Ishikawa (cell line): ENCODE measurements at regions not wholly inside any gene's neighbourhood (a gene's known extent, or its start where the extent isn't known, plus 50 kb on each side); places are given as distances from the start of the nearest gene placed in this dataset.

Experiments
- CEBPB ChIP-seq: IDR thresholded peaks from 2 replicates; pipeline ENCODE4 v1.6.1; 2012
- CREB1 ChIP-seq: IDR thresholded peaks from 2 replicates; pipeline ENCODE4 v1.6.1; 2012; ENCODE audit warnings: low read depth
- EGR1 ChIP-seq: IDR thresholded peaks from 2 replicates; pipeline ENCODE4 v1.6.1; 2012
- EP300 ChIP-seq: IDR thresholded peaks from 2 replicates; pipeline ENCODE4 v1.6.1; 2012; ENCODE audit warnings: borderline replicate concordance
- FOXM1 ChIP-seq: IDR thresholded peaks from 2 replicates; pipeline ENCODE4 v1.6.1; 2012; ENCODE audit warnings: low read depth, borderline replicate concordance
- NFIC ChIP-seq: IDR thresholded peaks from 2 replicates; pipeline ENCODE4 v1.6.1; 2012
- RAD21 ChIP-seq: IDR thresholded peaks from 2 replicates; pipeline ENCODE4 v1.6.1; 2012; ENCODE audit warnings: low read depth
- TAF1 ChIP-seq: IDR thresholded peaks from 2 replicates; pipeline ENCODE4 v1.6.1; 2012; ENCODE audit warnings: low read depth, mild to moderate bottlenecking
- TCF12 ChIP-seq: IDR thresholded peaks from 2 replicates; pipeline ENCODE4 v1.6.1; 2012; ENCODE audit warnings: low read depth
- TEAD4 ChIP-seq: IDR thresholded peaks from 2 replicates; pipeline ENCODE4 v1.6.1; 2012
- YY1 ChIP-seq: IDR thresholded peaks from 2 replicates; pipeline ENCODE4 v1.6.1; 2012; ENCODE audit warnings: low read depth
- ZBTB7A ChIP-seq: IDR thresholded peaks from 2 replicates; pipeline ENCODE4 v1.6.1; 2012; ENCODE audit warnings: low read depth
- TF ChIP-seq, protein P1 (sequence below): IDR thresholded peaks from 2 replicates; pipeline ENCODE4 v1.6.1; 2012
- TF ChIP-seq, protein P2 (sequence below): IDR thresholded peaks from 2 replicates; pipeline ENCODE4 v1.6.1; 2012
- TF ChIP-seq, protein P3 (sequence below): IDR thresholded peaks from 2 replicates; pipeline ENCODE4 v1.6.1; 2012; ENCODE audit warnings: low read depth, mild to moderate bottlenecking

DNA sequence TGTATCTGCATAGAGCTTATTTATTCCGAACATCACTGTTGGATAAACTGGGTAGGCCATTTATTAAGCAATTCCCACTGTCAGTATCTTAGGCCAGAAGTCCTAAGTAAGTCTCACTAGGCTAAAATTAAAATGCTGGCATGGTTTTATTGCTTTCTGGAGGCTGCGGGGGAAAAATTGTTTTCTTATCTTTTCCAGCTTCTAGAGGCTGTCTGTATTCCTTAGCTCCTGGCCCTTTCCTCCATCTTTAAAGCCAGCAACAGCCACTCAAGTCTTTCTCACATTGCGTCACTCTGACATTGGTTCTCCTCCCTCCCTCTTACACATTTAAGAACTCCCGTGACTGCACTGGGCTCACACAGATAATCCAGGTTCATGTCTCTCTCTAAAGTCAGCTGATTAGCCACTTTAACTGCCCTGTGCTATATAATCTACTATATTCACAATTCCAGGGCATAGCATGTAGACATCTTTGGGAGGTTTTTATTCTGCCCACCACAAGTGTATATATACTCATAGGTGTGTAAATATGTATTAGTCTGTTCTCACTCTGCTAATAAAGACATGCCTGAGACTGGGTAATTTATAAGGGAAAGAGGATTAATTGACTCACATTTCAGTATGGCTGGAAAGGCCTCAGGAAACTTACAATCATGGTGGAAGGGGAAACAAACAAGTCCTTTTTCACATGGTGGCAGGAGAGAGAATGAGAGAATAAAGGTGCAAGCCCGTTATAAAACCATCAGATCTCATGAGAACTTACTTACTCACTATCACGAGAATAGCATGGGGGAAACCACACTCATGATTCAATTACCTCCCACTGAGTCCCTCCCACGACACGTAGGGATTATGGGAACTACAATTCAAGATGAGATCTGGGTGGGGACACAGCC, 113.5 kb upstream of the SLC7A14 start:
- TF ChIP-seq EGR1 (no peak), FOXM1 (no peak), YY1 (no peak), TCF12 (no peak), CREB1 (no peak), EP300 (no peak)
- TF ChIP-seq, protein P1, sequence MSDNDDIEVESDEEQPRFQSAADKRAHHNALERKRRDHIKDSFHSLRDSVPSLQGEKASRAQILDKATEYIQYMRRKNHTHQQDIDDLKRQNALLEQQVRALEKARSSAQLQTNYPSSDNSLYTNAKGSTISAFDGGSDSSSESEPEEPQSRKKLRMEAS = no peak

DNA sequence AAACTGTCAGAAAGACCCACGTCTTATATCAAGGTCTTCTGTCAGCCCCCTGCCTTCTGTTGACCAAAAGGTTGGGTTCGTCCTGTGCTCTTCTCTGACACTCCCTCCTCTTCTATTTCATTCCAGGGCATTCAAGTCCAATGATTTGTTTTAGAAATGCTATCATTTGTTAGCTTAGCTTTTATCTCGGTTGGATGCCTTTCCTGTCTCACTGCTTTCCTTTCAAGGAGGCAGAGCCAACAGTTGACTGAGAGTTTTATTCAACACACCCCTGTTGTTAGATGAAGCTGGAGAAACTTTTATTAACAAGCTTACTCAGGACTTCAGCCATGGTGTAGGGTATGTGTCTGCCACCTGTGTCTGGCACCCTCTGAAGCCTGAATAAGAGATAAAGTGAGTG, 112.0 kb upstream of the SLC7A14 start:
- TF ChIP-seq NFIC (no peak), EGR1 (no peak), ZBTB7A (no peak), TEAD4 (no peak), TCF12 (no peak), TAF1 (no peak), EP300 (no peak), CREB1 (no peak), CEBPB (no peak)
- TF ChIP-seq, protein P2, sequence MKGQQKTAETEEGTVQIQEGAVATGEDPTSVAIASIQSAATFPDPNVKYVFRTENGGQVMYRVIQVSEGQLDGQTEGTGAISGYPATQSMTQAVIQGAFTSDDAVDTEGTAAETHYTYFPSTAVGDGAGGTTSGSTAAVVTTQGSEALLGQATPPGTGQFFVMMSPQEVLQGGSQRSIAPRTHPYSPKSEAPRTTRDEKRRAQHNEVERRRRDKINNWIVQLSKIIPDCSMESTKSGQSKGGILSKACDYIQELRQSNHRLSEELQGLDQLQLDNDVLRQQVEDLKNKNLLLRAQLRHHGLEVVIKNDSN = no peak
- TF ChIP-seq, protein P3, sequence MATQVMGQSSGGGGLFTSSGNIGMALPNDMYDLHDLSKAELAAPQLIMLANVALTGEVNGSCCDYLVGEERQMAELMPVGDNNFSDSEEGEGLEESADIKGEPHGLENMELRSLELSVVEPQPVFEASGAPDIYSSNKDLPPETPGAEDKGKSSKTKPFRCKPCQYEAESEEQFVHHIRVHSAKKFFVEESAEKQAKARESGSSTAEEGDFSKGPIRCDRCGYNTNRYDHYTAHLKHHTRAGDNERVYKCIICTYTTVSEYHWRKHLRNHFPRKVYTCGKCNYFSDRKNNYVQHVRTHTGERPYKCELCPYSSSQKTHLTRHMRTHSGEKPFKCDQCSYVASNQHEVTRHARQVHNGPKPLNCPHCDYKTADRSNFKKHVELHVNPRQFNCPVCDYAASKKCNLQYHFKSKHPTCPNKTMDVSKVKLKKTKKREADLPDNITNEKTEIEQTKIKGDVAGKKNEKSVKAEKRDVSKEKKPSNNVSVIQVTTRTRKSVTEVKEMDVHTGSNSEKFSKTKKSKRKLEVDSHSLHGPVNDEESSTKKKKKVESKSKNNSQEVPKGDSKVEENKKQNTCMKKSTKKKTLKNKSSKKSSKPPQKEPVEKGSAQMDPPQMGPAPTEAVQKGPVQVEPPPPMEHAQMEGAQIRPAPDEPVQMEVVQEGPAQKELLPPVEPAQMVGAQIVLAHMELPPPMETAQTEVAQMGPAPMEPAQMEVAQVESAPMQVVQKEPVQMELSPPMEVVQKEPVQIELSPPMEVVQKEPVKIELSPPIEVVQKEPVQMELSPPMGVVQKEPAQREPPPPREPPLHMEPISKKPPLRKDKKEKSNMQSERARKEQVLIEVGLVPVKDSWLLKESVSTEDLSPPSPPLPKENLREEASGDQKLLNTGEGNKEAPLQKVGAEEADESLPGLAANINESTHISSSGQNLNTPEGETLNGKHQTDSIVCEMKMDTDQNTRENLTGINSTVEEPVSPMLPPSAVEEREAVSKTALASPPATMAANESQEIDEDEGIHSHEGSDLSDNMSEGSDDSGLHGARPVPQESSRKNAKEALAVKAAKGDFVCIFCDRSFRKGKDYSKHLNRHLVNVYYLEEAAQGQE = no peak

DNA sequence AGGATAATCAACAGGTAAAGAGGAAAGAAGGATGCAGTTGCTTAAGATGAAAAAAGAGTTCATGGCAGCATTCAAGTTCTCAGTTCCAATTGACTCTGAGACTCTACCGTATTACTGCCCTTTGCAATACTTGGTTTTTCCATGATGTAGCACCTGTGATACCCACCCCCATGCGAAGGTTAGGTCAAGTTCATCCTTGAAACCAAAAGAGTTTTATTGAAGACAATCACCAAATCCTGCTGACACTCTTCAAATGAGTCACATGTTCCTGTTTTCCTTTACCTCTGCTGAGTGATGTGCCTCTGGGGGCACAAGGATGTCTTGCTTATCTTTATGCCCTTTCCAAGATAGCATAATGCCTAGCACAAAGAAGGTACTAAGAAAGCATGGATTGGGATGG, 111.3 kb upstream of the SLC7A14 start:
- TF ChIP-seq, protein P3 = no peak

DNA sequence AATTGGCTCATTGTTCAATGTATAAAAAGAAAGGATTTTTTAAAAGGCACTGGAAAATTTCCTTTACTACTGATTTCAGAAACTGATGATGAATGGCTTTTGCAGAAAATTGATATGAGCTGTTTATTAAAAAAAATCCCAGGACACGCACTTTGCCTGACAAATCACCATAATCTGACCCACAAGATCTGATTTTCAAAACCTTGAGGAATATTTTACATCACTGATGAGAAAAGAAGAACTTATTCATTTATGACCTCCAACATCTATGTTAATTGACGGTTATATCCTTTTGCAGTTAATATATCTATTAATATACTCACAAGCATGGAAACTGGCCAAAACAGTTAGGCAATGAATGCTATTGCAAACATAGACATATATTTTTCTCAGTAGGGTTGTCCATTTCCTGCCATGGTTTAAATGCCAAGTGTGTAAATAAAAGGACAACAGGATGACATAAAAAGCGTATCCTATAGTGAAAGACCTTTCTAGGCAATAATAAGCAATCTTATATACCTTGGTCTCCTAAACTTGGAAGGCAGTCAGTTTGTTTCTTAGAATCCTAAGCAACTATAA, 109.7 kb upstream of the SLC7A14 start:
- TF ChIP-seq RAD21 (no peak), CREB1 (no peak), TEAD4 (no peak), EGR1 (no peak), CEBPB (no peak)
- TF ChIP-seq, protein P3 = no peak

DNA sequence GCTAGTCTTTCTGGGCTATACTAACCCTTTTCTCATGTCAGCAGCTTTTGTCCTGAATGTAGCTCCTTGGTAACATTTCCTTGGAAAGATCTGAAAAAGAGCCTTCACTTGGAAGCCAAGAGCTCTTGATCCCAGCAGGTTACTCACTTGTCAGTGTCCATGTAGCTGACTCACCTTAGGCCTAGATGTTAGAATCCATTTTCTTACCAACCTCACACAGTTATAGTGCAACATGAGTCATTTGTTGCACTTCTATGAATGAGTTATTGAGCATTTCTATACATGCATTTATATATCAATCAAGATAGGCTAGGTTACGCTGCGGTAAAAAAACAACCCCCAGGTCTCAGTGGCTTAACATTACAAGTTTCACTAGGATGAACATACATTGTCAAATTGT, 106.8 kb upstream of the SLC7A14 start:
- no peak for TF ChIP-seq FOXM1
- no peak for TF ChIP-seq TCF12
- no peak for TF ChIP-seq CREB1
- no peak for TF ChIP-seq TAF1
- TF ChIP-seq, protein P2 = no peak
- no peak for TF ChIP-seq EGR1
- TF ChIP-seq EP300 = no peak
